GM12875 (cell line): ENCODE measurements at regions not wholly inside any gene's neighbourhood (a gene's known extent, or its start where the extent isn't known, plus 50 kb on each side); places are given as distances from the start of the nearest gene placed in this dataset.

Source experiments
- H3K4me3 ChIP-seq: one replicate; pipeline ENCODE4 v1.5.1; 2011; ENCODE audit warnings: low read depth, low read length, control low read depth
- TF ChIP-seq, protein P1 (sequence below): IDR thresholded peaks from 2 replicates; pipeline ENCODE4 v1.5.1; 2011; ENCODE audit warnings: low read depth, mild to moderate bottlenecking, control low read depth, inconsistent platforms, low read length, moderate library complexity, borderline replicate concordance; ENCODE audit not compliant: insufficient read depth

DNA sequence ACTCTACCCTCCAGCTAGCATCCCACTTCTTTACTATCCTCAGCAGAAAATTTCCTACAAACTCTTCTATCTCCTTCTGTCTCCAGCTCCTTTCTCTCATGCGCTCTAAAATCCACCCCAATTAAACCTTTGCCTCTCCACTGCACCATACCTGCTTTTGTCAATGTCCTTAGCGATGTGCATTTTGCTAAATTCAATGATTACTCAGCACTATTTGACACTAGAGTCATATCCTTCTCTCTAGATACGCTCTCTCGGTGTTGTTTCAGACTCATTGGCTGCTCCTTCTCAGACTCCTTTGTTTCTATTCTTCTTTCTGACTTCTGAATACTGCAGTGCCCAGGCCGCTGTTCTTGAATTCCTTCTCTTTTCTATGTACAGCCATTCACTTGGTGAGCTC lies 144.2 kb downstream of the HLX start:
- TF ChIP-seq, protein P1, sequence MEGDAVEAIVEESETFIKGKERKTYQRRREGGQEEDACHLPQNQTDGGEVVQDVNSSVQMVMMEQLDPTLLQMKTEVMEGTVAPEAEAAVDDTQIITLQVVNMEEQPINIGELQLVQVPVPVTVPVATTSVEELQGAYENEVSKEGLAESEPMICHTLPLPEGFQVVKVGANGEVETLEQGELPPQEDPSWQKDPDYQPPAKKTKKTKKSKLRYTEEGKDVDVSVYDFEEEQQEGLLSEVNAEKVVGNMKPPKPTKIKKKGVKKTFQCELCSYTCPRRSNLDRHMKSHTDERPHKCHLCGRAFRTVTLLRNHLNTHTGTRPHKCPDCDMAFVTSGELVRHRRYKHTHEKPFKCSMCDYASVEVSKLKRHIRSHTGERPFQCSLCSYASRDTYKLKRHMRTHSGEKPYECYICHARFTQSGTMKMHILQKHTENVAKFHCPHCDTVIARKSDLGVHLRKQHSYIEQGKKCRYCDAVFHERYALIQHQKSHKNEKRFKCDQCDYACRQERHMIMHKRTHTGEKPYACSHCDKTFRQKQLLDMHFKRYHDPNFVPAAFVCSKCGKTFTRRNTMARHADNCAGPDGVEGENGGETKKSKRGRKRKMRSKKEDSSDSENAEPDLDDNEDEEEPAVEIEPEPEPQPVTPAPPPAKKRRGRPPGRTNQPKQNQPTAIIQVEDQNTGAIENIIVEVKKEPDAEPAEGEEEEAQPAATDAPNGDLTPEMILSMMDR = no peak

DNA sequence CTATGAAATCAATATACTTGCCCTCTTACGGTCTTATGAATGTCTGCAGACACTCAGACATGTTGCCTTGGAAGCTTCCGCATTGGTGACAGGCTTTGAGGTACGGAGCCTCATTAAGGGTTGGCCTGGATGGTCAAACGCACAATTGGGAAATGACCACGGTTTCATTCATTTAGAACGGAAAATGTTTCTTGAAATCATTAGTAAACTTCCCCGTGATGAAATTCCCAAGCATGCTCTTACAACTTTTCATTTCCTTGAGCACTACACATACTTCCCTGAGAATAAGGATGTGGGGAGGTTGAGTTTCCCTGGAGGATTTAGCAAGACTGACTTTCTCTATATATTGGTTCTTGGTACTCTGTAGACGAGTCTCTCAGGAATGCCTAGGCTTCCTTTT lies 146.3 kb downstream of the HLX start:
- TF ChIP-seq, protein P1 = no peak
- H3K4me3 ChIP-seq = no peak overlapping the region

More for the DNA sequence above, 144.2 kb downstream of the HLX start:
- H3K4me3 ChIP-seq = no peak overlapping the region

DNA sequence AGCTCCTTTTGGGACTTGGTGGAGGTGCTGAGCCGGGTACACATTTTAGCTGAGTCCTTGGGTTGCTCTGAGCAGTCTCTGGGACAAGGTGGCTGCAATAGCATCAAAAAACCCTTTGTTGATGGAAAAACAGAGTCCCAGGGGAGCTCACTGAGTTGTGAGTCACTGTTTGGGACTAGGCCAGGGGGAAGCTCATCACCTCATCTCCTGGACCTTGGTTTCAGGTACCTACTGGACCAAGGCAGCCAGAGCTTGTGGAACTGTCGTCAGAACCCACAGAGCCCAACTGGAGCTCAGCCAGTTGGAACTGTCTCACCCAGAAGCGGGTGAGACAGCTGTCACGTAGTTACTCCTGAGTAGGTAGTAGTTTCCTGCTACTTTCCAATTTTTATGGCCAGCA lies 146.7 kb downstream of the HLX start:
- TF ChIP-seq, protein P1 = no peak
- H3K4me3 ChIP-seq = no peak overlapping the region

DNA sequence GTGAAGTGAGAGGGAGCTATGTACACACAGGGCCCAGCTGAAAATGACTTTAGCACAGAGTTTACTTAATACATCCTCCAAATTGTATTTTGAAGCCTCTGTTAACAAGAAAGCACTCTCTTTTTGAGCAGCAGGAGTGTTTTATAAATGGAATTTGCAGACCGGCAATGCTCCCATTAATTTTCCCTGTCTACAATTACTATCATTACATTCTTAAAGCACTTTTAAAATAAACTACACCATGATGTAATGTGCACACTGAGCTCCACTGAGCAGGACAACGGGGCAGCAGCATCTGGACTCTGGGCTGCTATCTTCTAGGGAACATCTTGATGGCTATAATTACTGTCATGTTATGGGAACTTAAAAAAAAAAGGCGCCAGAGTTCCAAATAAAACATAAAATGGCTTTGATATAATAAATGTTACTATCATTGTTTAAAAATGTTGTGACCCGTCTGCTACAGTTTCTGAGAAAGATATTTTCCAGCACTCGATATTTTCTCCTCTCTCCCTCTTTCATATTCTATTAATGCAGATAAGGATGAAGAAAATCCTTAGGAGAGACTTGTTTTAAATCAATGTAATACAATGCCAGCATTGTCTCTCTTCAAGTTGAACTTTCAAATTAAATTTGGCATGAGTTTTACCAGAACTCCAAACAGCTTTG lies 150.9 kb downstream of the HLX start:
- H3K4me3 ChIP-seq = no peak overlapping the region
- TF ChIP-seq, protein P1 = no peak

DNA sequence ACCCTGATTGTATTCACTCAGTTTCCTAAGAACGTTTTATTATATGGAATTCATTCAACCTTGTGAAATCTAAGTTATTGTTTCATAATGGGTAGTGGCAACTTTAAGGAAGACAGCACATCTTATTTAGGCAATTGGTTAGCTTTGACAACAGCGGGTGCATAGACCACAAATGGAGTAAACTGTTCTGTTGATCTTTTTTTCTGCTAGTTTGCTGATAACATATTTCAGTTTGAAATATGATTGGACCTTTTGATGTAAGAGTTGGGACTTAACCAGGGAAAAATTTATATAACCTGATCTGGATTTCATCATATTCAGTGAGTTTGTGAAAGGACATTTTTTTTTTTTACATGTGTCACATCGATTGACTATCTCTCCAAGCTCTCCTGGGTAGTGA lies 151.7 kb downstream of the HLX start:
- TF ChIP-seq, protein P1 = no peak

DNA sequence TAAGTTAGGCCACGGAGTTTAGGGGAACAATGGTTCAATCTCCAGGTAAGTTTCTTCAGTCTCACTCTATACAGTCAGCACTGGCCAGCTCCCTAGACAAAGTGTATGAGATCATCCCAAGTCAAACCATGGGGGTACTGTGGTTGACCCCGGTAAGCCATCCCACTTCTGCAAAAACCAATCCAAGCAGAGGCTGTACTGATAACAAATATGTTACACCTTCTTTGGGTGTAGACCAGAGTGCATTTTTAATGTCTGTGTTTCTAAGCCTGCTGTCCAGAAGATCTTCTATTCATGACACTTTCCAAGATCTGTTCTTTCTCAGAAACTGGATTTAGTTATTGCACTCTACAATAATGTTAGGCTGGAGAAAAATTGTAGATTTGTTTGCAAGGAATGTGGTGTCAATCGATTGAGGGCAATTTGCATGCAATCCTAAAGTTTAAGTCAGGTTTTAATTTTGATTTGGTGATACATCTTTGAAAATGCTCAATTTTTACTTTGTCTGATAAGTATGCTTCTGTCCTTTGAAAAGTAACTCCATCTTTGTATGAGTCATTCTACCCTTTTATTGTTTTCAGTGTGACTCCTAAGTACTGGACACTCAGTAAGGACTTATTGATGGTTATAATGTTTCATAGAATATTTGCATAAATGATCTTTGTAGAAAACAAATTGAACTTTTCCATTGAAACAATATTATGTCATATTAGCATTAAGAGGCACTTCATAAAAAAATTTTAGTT lies 152.4 kb downstream of the HLX start:
- TF ChIP-seq, protein P1 = no peak
- no peak overlapping the region for H3K4me3 ChIP-seq

More for the DNA sequence above, 151.7 kb downstream of the HLX start:
- H3K4me3 ChIP-seq = no peak overlapping the region

DNA sequence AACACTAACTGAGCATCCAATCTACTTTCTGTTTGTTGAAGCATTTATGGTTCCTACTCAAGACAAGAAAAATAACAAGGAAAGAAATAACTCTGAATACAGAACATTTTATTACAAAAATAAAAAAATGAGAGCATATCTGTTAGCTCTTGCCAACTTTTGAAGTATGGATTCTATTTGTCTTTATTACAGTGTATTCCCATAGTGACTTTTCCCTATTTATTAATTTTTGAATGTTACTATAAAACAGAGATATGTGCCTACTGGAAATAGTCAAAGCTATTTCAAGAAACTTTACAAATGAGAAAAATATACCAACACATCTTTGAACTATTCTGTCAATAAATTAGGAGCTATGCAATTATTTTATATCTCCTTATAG lies 153.0 kb downstream of the HLX start:
- TF ChIP-seq, protein P1 = no peak

More for the DNA sequence above, 153.0 kb downstream of the HLX start:
- H3K4me3 ChIP-seq = no peak overlapping the region
